Spinal cord (tissue), 9 donors: ENCODE measurements at regions not wholly inside any gene's neighbourhood (a gene's known extent, or its start where the extent isn't known, plus 50 kb on each side); places are given as distances from the start of the nearest gene placed in this dataset.
"Not testable (repeated sequence)": the region's sequence is repeated elsewhere in the genome, so short reads cannot be mapped to it uniquely, and the experiment has no call there.

ENCODE experiments used
- DNase-seq, 6 donors: peaks; one replicate each; pipeline versions ENCODE4 v3.0.0 to v3.0.0-alpha.2; 2013 to 2015; ENCODE audit warnings: low spot score in 6 of 6, low read depth in 4 of 6
- H3K27ac ChIP-seq: one replicate; pipeline ENCODE4 v1.5.1; 2013; ENCODE audit warnings: low read depth, low read length, control low read depth
- H3K27me3 ChIP-seq: one replicate; pipeline ENCODE4 v1.6.1; 2013; ENCODE audit warnings: low read length; ENCODE audit not compliant: control insufficient read depth, insufficient read depth
- H3K36me3 ChIP-seq: one replicate; pipeline ENCODE4 v1.6.1; 2013; ENCODE audit warnings: low read length; ENCODE audit not compliant: control insufficient read depth, insufficient read depth
- H3K4me1 ChIP-seq: one replicate; pipeline ENCODE4 v1.6.1; 2013; ENCODE audit warnings: low read length; ENCODE audit not compliant: control insufficient read depth, insufficient read depth
- H3K4me3 ChIP-seq: one replicate; pipeline ENCODE4 v1.5.1; 2013; ENCODE audit warnings: low read depth, low read length, control low read depth
- H3K9me3 ChIP-seq: one replicate; pipeline ENCODE4 v1.6.1; 2013; ENCODE audit warnings: low read length; ENCODE audit not compliant: control insufficient read depth, insufficient read depth
- WGBS: methylation state at CpG from one replicate; pipeline ENCODE4 v1.1.5; 2013; ENCODE audit warnings: missing lambda C conversion rate; ENCODE audit not compliant: insufficient coverage; 5-methylcytosine and 5-hydroxymethylcytosine counted together
- donor health status: healthy.

- H3K4me3 ChIP-seq: no peak overlapping the region
- DNase-seq: no peak
- no peak overlapping the region for H3K27ac ChIP-seq
These were observed 201.8 kb upstream of the GK2 start for GRCh38 chr4:79609817-79610216.

GRCh38 chr4:79607979-79608378 lies 200.0 kb upstream of the GK2 start:
- no peaks in the 10 kb centered on the region for H3K27me3 ChIP-seq

More at GRCh38 chr4:79609817-79610216, 201.8 kb upstream of the GK2 start:
- no peaks in the 10 kb centered on the region for H3K9me3 ChIP-seq
- no peaks in the 10 kb centered on the region for H3K36me3 ChIP-seq
- no peaks in the 10 kb centered on the region for H3K27me3 ChIP-seq
- 71% methylated on average over 1 of the region's 2 CpGs for WGBS
- no peaks in the 10 kb centered on the region for H3K4me1 ChIP-seq

GRCh38 chr4:79604152-79604551 lies 196.1 kb upstream of the GK2 start:
- H3K4me3 ChIP-seq: no peak overlapping the region
- no peaks in the 10 kb centered on the region for H3K27me3 ChIP-seq
- H3K4me1 ChIP-seq: no peaks in the 10 kb centered on the region
- H3K9me3 ChIP-seq: no peaks in the 10 kb centered on the region
- peak in 1 of 6 donors; percentile 39 for DNase-seq
- H3K27ac ChIP-seq: no peak overlapping the region
- H3K36me3 ChIP-seq: no peaks in the 10 kb centered on the region

More at GRCh38 chr4:79607979-79608378, 200.0 kb upstream of the GK2 start:
- no peaks in the 10 kb centered on the region for H3K9me3 ChIP-seq
- H3K4me1 ChIP-seq: no peaks in the 10 kb centered on the region
- no peak overlapping the region for H3K27ac ChIP-seq
- no peak for DNase-seq
- no peak overlapping the region for H3K4me3 ChIP-seq
- WGBS: no CpG with 5 or more reads among the region's 1 CpG
- H3K36me3 ChIP-seq: no peaks in the 10 kb centered on the region

- DNase-seq: no peak
- WGBS: no CpG with 5 or more reads among the region's 5 CpGs
- no peaks in the 10 kb centered on the region for H3K4me1 ChIP-seq
- no peaks in the 10 kb centered on the region for H3K36me3 ChIP-seq
- no peaks in the 10 kb centered on the region for H3K27me3 ChIP-seq
- no peaks in the 10 kb centered on the region for H3K9me3 ChIP-seq
- H3K27ac ChIP-seq: no peak overlapping the region
- no peak overlapping the region for H3K4me3 ChIP-seq
These were observed 195.7 kb upstream of the GK2 start for GRCh38 chr4:79603681-79604080.

GRCh38 chr4:79599691-79600090 lies 191.7 kb upstream of the GK2 start:
- H3K4me1 ChIP-seq: no peaks in the 10 kb centered on the region
- H3K27me3 ChIP-seq: no peaks in the 10 kb centered on the region
- WGBS: 86% methylated on average over 1 of the region's 1 CpG

GRCh38 chr4:79598801-79599200 lies 190.8 kb upstream of the GK2 start:
- H3K27ac ChIP-seq: no peak overlapping the region

More at GRCh38 chr4:79599691-79600090, 191.7 kb upstream of the GK2 start:
- Histone ChIP-seq H3K27ac (no peak overlapping the region), H3K9me3 (no peaks in the 10 kb centered on the region), H3K36me3 (no peaks in the 10 kb centered on the region), H3K4me3 (no peak overlapping the region)
- no peak for DNase-seq

GRCh38 chr4:79598214-79598613 lies 190.2 kb upstream of the GK2 start:
- WGBS: no CpG with 5 or more reads among the region's 2 CpGs
- Histone ChIP-seq H3K4me1 (no peaks in the 10 kb centered on the region), H3K4me3 (no peak overlapping the region), H3K27me3 (no peaks in the 10 kb centered on the region), H3K36me3 (no peaks in the 10 kb centered on the region), H3K27ac (no peak overlapping the region), H3K9me3 (no peaks in the 10 kb centered on the region)
- DNase-seq: no peak

More at GRCh38 chr4:79598801-79599200, 190.8 kb upstream of the GK2 start:
- WGBS: 61% methylated on average over 4 of the region's 4 CpGs
- no peak overlapping the region for H3K4me3 ChIP-seq
- H3K9me3 ChIP-seq: no peaks in the 10 kb centered on the region
- H3K4me1 ChIP-seq: no peaks in the 10 kb centered on the region
- H3K36me3 ChIP-seq: no peaks in the 10 kb centered on the region
- DNase-seq: peak in 2 of 6 donors; percentile 16 to 70
- no peaks in the 10 kb centered on the region for H3K27me3 ChIP-seq

- H3K27ac ChIP-seq: no peak overlapping the region
- no peaks in the 10 kb centered on the region for H3K4me1 ChIP-seq
- H3K36me3 ChIP-seq: no peaks in the 10 kb centered on the region
- peak in 1 of 6 donors; percentile 34 for DNase-seq
- no peaks in the 10 kb centered on the region for H3K9me3 ChIP-seq
- WGBS: no CpG with 5 or more reads among the region's 2 CpGs
- H3K4me3 ChIP-seq: no peak overlapping the region
- no peaks in the 10 kb centered on the region for H3K27me3 ChIP-seq
These were observed 189.2 kb upstream of the GK2 start for GRCh38 chr4:79597266-79597665.

- no CpG with 5 or more reads among the region's 6 CpGs for WGBS
- not testable (repeated sequence) for H3K27me3 ChIP-seq, H3K4me1 ChIP-seq
These were observed 184.2 kb upstream of the GK2 start for GRCh38 chr4:79592218-79592617.

GRCh38 chr4:79588679-79589078 lies 180.7 kb upstream of the GK2 start:
- Histone ChIP-seq H3K36me3 (no peaks in the 10 kb centered on the region), H3K27ac (no peak overlapping the region), H3K4me3 (no peak overlapping the region), H3K27me3 (no peaks in the 10 kb centered on the region), H3K4me1 (no peaks in the 10 kb centered on the region), H3K9me3 (no peaks in the 10 kb centered on the region)
- no peak for DNase-seq
- WGBS: no CpG with 5 or more reads among the region's 1 CpG

More at GRCh38 chr4:79592218-79592617, 184.2 kb upstream of the GK2 start:
- H3K4me3 ChIP-seq, H3K36me3 ChIP-seq, DNase-seq, H3K9me3 ChIP-seq, H3K27ac ChIP-seq: not testable (repeated sequence)
